AG08396 (cell line): ENCODE measurements at regions not wholly inside any gene's neighbourhood (a gene's known extent, or its start where the extent isn't known, plus 50 kb on each side); places are given as distances from the start of the nearest gene placed in this dataset.
"Not testable (repeated sequence)": the region's sequence is repeated elsewhere in the genome, so short reads cannot be mapped to it uniquely, and the experiment has no call there.

Experiments used
- DNase-seq: peaks from one replicate; pipeline ENCODE4 v3.0.0; 2012; ENCODE audit warnings: low spot score, mixed read lengths

GRCh38 chr18:38790303-38790702 lies 1224.7 kb upstream of the CELF4 start:
- DNase-seq: no peak

GRCh38 chr18:38789141-38789540 lies 1223.5 kb upstream of the CELF4 start:
- no peak for DNase-seq

DNA sequence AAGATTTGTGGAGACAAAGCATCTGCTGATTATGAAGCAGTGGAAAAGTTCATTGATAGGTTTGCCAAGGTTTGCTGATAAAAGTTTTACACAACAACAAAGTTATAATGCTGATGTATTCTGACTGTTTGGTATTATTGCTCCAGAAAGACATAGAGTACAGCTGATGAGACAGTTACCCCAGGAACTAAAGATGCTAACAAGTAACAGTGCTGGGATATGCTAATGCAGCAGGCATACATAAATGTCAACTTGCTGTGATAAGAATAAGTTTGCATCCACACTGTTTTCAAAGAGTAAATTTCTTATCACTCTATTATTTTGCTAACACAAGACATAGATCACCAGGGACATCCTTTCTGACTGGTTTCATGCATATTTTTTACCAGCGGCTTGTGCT lies 1221.3 kb upstream of the CELF4 start:
- no peak for DNase-seq

DNA sequence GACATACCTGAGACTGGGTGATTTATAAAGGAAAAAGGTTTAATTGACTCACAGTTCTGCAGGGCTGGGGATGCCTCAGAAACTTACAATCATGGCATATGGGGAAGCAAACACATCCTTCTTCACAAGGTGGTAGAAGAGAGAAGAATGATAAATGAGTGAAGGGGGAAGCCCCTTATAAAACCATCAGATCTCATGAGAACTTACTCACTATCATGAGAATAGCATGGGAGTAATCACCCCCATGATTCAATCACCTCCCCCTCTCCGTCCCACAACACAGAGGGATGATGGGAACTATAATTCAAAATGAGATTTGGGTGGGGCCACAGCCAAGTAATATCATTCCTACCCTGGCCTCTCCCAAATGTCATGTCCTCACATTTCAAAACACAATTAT lies 1206.0 kb upstream of the CELF4 start:
- DNase-seq: not testable (repeated sequence)

DNA sequence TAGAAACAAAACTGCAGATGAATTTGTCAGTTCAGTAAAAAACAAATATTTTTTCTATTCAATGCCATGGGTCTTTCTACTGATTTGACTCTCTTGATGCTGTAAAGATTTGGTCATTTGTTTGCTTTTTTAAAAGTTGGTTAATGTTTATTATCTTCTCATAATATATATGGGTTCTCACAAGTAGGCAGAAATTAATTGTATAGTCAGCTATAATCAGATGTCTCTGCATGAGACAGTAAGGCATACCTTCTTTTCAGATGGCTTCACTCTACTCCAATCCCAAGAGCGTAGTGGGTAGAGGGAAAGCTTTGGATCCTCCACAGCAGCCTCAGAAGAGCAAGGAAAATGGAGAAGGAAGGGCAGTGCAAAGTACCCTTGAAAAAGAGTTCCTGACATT lies 1202.9 kb upstream of the CELF4 start:
- no peak for DNase-seq

- no peak for DNase-seq
Observed at GRCh38 chr18:38759457-38759856, 1193.9 kb upstream of the CELF4 start.

- no peak for DNase-seq
Observed at GRCh38 chr18:38756436-38756835, 1190.8 kb upstream of the CELF4 start.

- no peak for DNase-seq
Observed at GRCh38 chr18:38752430-38752829, 1186.8 kb upstream of the CELF4 start.

- DNase-seq: no peak
Observed at GRCh38 chr18:38751898-38752297, 1186.3 kb upstream of the CELF4 start.

GRCh38 chr18:38751211-38751610 lies 1185.6 kb upstream of the CELF4 start:
- no peak for DNase-seq

- no peak for DNase-seq
Observed at GRCh38 chr18:38750751-38751150, 1185.2 kb upstream of the CELF4 start.

- DNase-seq: no peak
Observed at GRCh38 chr18:38747153-38747552, 1181.6 kb upstream of the CELF4 start.

GRCh38 chr18:38720181-38720580 lies 1154.6 kb upstream of the CELF4 start:
- not testable (repeated sequence) for DNase-seq

DNA sequence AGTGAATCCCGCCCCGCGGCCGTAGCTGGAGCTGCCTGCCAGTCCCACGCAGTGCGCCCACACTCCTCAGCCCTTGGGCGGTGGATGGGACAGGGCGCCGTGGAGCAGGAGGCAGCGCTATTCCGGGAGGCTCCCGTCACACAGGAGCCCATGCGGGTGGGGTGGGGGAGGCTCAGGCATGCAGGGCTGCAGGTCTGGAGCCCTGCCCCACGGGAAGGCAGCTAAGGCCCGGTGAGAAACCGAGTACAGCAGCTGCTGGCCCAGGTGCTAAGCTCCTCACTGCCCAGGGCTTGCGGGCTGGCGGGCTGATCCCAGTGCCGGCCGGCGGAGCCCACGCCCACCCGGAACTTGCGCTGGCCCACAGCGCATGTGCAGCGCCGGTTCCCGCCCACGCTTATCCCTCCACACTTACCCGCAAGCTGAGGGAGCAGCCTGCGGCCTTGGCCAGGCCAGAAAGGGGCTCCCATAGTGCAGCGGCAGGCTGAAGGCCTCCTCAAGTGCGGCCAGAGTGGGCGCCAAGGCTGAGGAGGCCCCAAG lies 1152.8 kb upstream of the CELF4 start:
- DNase-seq: no peak

GRCh38 chr18:38709122-38709521 lies 1143.5 kb upstream of the CELF4 start:
- DNase-seq: no peak

- no peak for DNase-seq
Observed at GRCh38 chr18:38706373-38706772, 1140.8 kb upstream of the CELF4 start.

- no peak for DNase-seq
Observed at GRCh38 chr18:38698088-38698487, 1132.5 kb upstream of the CELF4 start.

GRCh38 chr18:38695559-38696280 lies 1130.1 kb upstream of the CELF4 start:
- DNase-seq: no peak

DNA sequence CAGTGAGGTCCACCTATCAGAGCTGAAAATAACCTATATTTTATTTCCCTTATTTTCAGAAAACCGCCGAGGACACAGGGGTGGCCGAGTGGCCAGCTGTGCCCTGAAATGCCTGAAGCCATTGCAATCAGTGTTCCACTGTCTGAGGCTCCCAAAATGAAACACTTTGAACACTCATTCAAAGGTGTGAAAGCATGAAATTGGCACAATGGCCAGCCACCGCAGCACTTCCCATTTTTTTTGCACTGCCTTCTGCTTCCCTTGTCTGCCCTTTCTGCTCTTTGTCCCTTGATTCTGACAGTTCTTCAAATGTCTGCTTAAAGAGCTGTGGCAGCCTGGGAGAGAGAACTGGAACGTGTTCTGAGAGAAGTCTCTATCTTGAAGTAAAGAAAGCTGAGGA lies 1127.5 kb upstream of the CELF4 start:
- DNase-seq: no peak

DNA sequence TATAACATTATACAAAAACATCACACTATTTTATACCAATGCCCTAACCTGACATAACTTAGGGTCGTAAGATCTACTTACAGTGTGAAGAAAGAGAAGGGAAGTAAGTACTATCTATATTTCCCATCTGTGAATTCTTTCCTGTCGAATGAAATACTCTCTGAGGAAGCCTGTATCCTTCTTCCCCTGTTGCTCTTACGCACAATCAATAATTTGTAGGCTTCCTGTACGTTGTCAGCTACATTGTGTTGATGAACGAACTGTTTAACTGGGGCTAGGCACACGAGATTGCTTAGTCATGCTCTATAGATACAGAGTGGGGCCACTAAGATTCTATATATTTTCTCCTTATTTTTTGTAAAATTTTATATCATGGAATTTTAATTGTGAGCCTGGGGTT lies 1125.0 kb upstream of the CELF4 start:
- DNase-seq: no peak

DNA sequence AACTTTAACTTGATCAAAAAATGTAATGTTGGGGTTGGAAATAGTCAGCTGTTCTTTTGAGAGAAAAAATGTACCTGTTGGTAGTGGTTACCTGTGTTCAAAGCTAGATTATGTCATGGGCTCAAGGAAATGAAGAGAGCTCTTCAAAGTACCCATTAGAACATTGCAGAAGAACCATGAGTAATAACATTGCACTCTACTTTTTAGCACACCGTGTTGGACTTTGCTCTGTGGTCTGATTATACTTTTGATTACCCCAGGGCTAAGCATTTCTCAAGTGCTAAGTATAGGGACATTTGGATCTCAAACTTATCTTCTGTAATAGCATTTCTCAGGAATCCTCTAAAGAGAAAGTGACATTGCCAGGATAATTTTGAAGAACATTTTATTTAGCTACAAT lies 1122.8 kb upstream of the CELF4 start:
- DNase-seq: no peak

GRCh38 chr18:38670486-38670885 lies 1104.9 kb upstream of the CELF4 start:
- no peak for DNase-seq

GRCh38 chr18:38664929-38665328 lies 1099.3 kb upstream of the CELF4 start:
- DNase-seq: no peak

- no peak for DNase-seq
Observed at GRCh38 chr18:38663682-38664081, 1098.1 kb upstream of the CELF4 start.
